ENCODE measurements at regions not wholly inside any gene's neighbourhood (a gene's known extent, or its start where the extent isn't known, plus 50 kb on each side); places are given as distances from the start of the nearest gene placed in this dataset.

DNA sequence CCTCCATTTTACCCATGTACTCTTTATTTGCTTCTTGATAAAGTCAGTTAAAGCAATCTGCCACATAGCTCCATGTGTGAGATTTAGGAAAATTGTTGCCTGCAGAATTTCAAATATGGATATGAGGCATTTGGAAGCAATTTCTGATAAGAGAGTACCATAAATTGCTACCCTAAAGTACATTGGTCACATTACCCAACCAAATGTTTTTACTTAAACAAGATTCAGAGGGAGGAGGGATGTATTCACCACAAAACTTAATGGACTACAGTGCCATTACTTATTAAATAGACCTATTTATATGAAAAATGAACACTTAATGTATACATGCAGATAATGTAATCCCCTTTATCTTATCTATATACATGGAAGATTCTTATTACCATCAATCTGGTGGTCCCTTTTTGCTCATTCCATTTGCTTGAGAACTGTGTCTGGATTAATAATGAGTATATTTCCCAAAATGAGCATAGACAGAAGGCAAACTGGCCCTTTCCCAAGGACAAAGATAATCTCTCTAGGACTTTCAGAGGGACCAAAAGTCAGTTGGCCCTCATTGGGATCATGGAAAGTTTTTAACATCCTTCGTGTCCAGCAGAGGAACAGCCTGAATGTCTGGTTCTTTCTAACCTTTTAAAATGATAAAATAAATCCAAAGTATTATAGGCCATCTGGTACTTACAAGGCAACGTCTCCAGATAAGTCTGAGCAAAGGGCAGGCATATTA, 526.4 kb downstream of the CBLN4 start:
- no peak for TF ChIP-seq POLR2A (IDR thresholded peaks at IDR 0.05)
- TF ChIP-seq, protein P1, sequence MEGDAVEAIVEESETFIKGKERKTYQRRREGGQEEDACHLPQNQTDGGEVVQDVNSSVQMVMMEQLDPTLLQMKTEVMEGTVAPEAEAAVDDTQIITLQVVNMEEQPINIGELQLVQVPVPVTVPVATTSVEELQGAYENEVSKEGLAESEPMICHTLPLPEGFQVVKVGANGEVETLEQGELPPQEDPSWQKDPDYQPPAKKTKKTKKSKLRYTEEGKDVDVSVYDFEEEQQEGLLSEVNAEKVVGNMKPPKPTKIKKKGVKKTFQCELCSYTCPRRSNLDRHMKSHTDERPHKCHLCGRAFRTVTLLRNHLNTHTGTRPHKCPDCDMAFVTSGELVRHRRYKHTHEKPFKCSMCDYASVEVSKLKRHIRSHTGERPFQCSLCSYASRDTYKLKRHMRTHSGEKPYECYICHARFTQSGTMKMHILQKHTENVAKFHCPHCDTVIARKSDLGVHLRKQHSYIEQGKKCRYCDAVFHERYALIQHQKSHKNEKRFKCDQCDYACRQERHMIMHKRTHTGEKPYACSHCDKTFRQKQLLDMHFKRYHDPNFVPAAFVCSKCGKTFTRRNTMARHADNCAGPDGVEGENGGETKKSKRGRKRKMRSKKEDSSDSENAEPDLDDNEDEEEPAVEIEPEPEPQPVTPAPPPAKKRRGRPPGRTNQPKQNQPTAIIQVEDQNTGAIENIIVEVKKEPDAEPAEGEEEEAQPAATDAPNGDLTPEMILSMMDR (IDR thresholded peaks at IDR 0.05) = no peak
- no peak for TF ChIP-seq EP300 (IDR thresholded peaks at IDR 0.05)
